ENCODE measurements at regions not wholly inside any gene's neighbourhood (a gene's known extent, or its start where the extent isn't known, plus 50 kb on each side); places are given as distances from the start of the nearest gene placed in this dataset.

GRCh38 chr2:8577573-8577972 is 104.3 kb upstream of the ID2 start:
- TF ChIP-seq CTCF (IDR thresholded peaks at IDR 0.05; ENCODE audit: insufficient read depth, low read length, poor library complexity, severe bottlenecking), result no peak
- Histone ChIP-seq H3K4me3 (replicated peaks; ENCODE audit: low read depth, low read length) (no peak overlapping the region), H3K36me3 (ENCODE audit: control insufficient read depth, insufficient read depth, low read length) (no peaks in the 10 kb centered on the region), H3K27me3 (replicated peaks; ENCODE audit: control insufficient read depth, insufficient read depth, low read length) (no peaks in the 10 kb centered on the region)
- DNase-seq (ENCODE audit: extremely low read depth, insufficient read length), result no peak

GRCh38 chr2:8578335-8579244 is 103.3 kb upstream of the ID2 start:
- Histone ChIP-seq H3K27me3 (replicated peaks; ENCODE audit: control insufficient read depth, insufficient read depth, low read length) (no peaks in the 10 kb centered on the region), H3K4me3 (replicated peaks; ENCODE audit: low read depth, low read length) (no peak overlapping the region), H3K36me3 (ENCODE audit: control insufficient read depth, insufficient read depth, low read length) (no peaks in the 10 kb centered on the region)
- DNase-seq (ENCODE audit: extremely low read depth, insufficient read length), result no peak
- no peak for TF ChIP-seq CTCF (IDR thresholded peaks at IDR 0.05; ENCODE audit: insufficient read depth, low read length, poor library complexity, severe bottlenecking)

- TF ChIP-seq CTCF (IDR thresholded peaks at IDR 0.05; ENCODE audit: insufficient read depth, low read length, poor library complexity, severe bottlenecking), result no peak
- Histone ChIP-seq H3K36me3 (ENCODE audit: control insufficient read depth, insufficient read depth, low read length) (no peaks in the 10 kb centered on the region), H3K4me3 (replicated peaks; ENCODE audit: low read depth, low read length) (no peak overlapping the region), H3K27me3 (replicated peaks; ENCODE audit: control insufficient read depth, insufficient read depth, low read length) (no peaks in the 10 kb centered on the region)
- DNase-seq (ENCODE audit: extremely low read depth, insufficient read length), result no peak
Observed at GRCh38 chr2:8579485-8580085, 102.3 kb upstream of the ID2 start.

- no peak overlapping the region for H3K4me3 ChIP-seq (replicated peaks; ENCODE audit: low read depth, low read length)
- TF ChIP-seq CTCF (IDR thresholded peaks at IDR 0.05; ENCODE audit: insufficient read depth, low read length, poor library complexity, severe bottlenecking), result no peak
- H3K36me3 ChIP-seq (ENCODE audit: control insufficient read depth, insufficient read depth, low read length), result no peaks in the 10 kb centered on the region
- DNase-seq (ENCODE audit: extremely low read depth, insufficient read length), result no peak
- H3K27me3 ChIP-seq (replicated peaks; ENCODE audit: control insufficient read depth, insufficient read depth, low read length), result no peaks in the 10 kb centered on the region
Observed at GRCh38 chr2:8580316-8581233, 101.3 kb upstream of the ID2 start.

GRCh38 chr2:8581234-8581561 is 100.7 kb upstream of the ID2 start:
- Histone ChIP-seq H3K36me3 (ENCODE audit: control insufficient read depth, insufficient read depth, low read length) (no peaks in the 10 kb centered on the region), H3K27me3 (replicated peaks; ENCODE audit: control insufficient read depth, insufficient read depth, low read length) (no peaks in the 10 kb centered on the region), H3K4me3 (replicated peaks; ENCODE audit: low read depth, low read length) (no peak overlapping the region)
- TF ChIP-seq CTCF (IDR thresholded peaks at IDR 0.05; ENCODE audit: insufficient read depth, low read length, poor library complexity, severe bottlenecking), result no peak
- no peak for DNase-seq (ENCODE audit: extremely low read depth, insufficient read length)
